SK-MEL-5 (cell line): ENCODE measurements at regions not wholly inside any gene's neighbourhood (a gene's known extent, or its start where the extent isn't known, plus 50 kb on each side); places are given as distances from the start of the nearest gene placed in this dataset.

Experiments
- DNase-seq: peaks from one replicate; pipeline ENCODE4 v3.0.0-alpha.2; 2016; ENCODE audit warnings: low read depth, low spot score
- in situ Hi-C: cut with HindIII; loops from 2 replicates; pipeline ENCODE4 v1.10.0; 2016; ENCODE audit warnings: low sequenced_read_pairs, high pct_unique_total_duplicates, low pct_unique_long_range_greater_than_20kb

- in situ Hi-C loops, result no loop called here
- DNase-seq, result no peak
Observed at GRCh38 chr3:180267202-180267843, 230.6 kb upstream of the PEX5L start.

- no peak for DNase-seq
- in situ Hi-C loops, result no loop called here
Observed at GRCh38 chr3:180274536-180274935, 237.8 kb upstream of the PEX5L start.

- DNase-seq, result no peak
- in situ Hi-C loops, result no loop called here
Observed at GRCh38 chr3:180275176-180275575, 238.4 kb upstream of the PEX5L start.

GRCh38 chr3:180277041-180277440, 240.3 kb upstream of the PEX5L start:
- in situ Hi-C loops, result no loop called here
- DNase-seq, result peak; percentile 81

GRCh38 chr3:180278583-180279188, 241.9 kb upstream of the PEX5L start:
- in situ Hi-C loops, result no loop called here
- DNase-seq, result no peak

GRCh38 chr3:180280555-180280954, 243.8 kb upstream of the PEX5L start:
- in situ Hi-C loops, result no loop called here
- DNase-seq, result no peak

- DNase-seq, result no peak
- in situ Hi-C loops, result no loop called here
Observed at GRCh38 chr3:180282386-180282785, 245.6 kb upstream of the PEX5L start.

- no peak for DNase-seq
Observed at GRCh38 chr3:180283251-180283650, 246.5 kb upstream of the PEX5L start.

GRCh38 chr3:180284331-180285110, 247.8 kb upstream of the PEX5L start:
- no peak for DNase-seq
- in situ Hi-C loops, result no loop called here

More at GRCh38 chr3:180283251-180283650, 246.5 kb upstream of the PEX5L start:
- in situ Hi-C loops, result no loop called here

GRCh38 chr3:180287703-180288102, 251.0 kb upstream of the PEX5L start:
- no peak for DNase-seq
- in situ Hi-C loops, result no loop called here

- DNase-seq, result no peak
- in situ Hi-C loops, result no loop called here
Observed at GRCh38 chr3:180288816-180289215, 252.1 kb upstream of the PEX5L start.

GRCh38 chr3:180290300-180290699, 253.6 kb upstream of the PEX5L start:
- DNase-seq, result no peak
- in situ Hi-C loops, result no loop called here

- DNase-seq, result no peak
- in situ Hi-C loops, result no loop called here
Observed at GRCh38 chr3:180294282-180295027, 257.7 kb upstream of the PEX5L start.

- in situ Hi-C loops, result no loop called here
Observed at GRCh38 chr3:180295811-180296210, 259.1 kb upstream of the PEX5L start.

GRCh38 chr3:180296971-180297370, 260.2 kb upstream of the PEX5L start:
- no peak for DNase-seq
- in situ Hi-C loops, result no loop called here

More at GRCh38 chr3:180295811-180296210, 259.1 kb upstream of the PEX5L start:
- no peak for DNase-seq

- DNase-seq, result no peak
- in situ Hi-C loops, result no loop called here
Observed at GRCh38 chr3:180306155-180306554, 269.4 kb upstream of the PEX5L start.

- peak; percentile 55 for DNase-seq
- in situ Hi-C loops, result no loop called here
Observed at GRCh38 chr3:180306691-180307090, 270.0 kb upstream of the PEX5L start.

- DNase-seq, result no peak
- in situ Hi-C loops, result no loop called here
Observed at GRCh38 chr3:180311242-180311641, 274.5 kb upstream of the PEX5L start.
